IPS DF 4.7 (cell line): ENCODE measurements at regions not wholly inside any gene's neighbourhood (a gene's known extent, or its start where the extent isn't known, plus 50 kb on each side); places are given as distances from the start of the nearest gene placed in this dataset.
"Not testable (repeated sequence)": the region's sequence is repeated elsewhere in the genome, so short reads cannot be mapped to it uniquely, and the experiment has no call there.

ENCODE experiments used
- DNase-seq: peaks from one replicate; pipeline ENCODE4 v3.0.0-alpha.2; 2013; ENCODE audit warnings: low spot score; ENCODE audit errors: extremely low read depth

- DNase-seq = no peak
Observed at GRCh38 chr2:210955591-210955990, 399.2 kb downstream of the CPS1 start.

GRCh38 chr2:210956101-210956500 lies 399.7 kb downstream of the CPS1 start:
- no peak for DNase-seq

GRCh38 chr2:210961249-210961648 lies 404.9 kb downstream of the CPS1 start:
- DNase-seq = no peak

- DNase-seq = no peak
Observed at GRCh38 chr2:210963386-210963785, 407.0 kb downstream of the CPS1 start.

GRCh38 chr2:210964141-210964764 lies 407.9 kb downstream of the CPS1 start:
- DNase-seq = no peak

- DNase-seq = no peak
Observed at GRCh38 chr2:210965472-210965871, 409.1 kb downstream of the CPS1 start.

GRCh38 chr2:210966330-210966729 lies 409.9 kb downstream of the CPS1 start:
- DNase-seq = no peak

GRCh38 chr2:210971431-210971830 lies 415.0 kb downstream of the CPS1 start:
- DNase-seq = no peak

- not testable (repeated sequence) for DNase-seq
Observed at GRCh38 chr2:210986806-210987205, 430.4 kb downstream of the CPS1 start.

GRCh38 chr2:210991107-210991506 lies 434.7 kb downstream of the CPS1 start:
- DNase-seq = no peak

- DNase-seq = no peak
Observed at GRCh38 chr2:210994104-210994503, 437.7 kb downstream of the CPS1 start.

GRCh38 chr2:210997373-210997772 lies 441.0 kb downstream of the CPS1 start:
- DNase-seq = no peak

- DNase-seq = no peak
Observed at GRCh38 chr2:210998334-210998733, 441.9 kb downstream of the CPS1 start.

GRCh38 chr2:211014376-211014775 lies 458.0 kb downstream of the CPS1 start:
- no peak for DNase-seq

- no peak for DNase-seq
Observed at GRCh38 chr2:211014906-211015305, 458.5 kb downstream of the CPS1 start.

GRCh38 chr2:211025089-211025488 lies 468.7 kb downstream of the CPS1 start:
- DNase-seq = not testable (repeated sequence)

GRCh38 chr2:211026109-211026508 lies 469.7 kb downstream of the CPS1 start:
- DNase-seq = no peak

GRCh38 chr2:211027976-211028375 lies 471.6 kb downstream of the CPS1 start:
- DNase-seq = no peak

GRCh38 chr2:211033765-211034164 lies 477.4 kb downstream of the CPS1 start:
- DNase-seq = no peak

- no peak for DNase-seq
Observed at GRCh38 chr2:211035548-211036185, 479.3 kb downstream of the CPS1 start.

- DNase-seq = no peak
Observed at GRCh38 chr2:211045025-211045424, 488.6 kb downstream of the CPS1 start.

GRCh38 chr2:211049321-211050018 lies 493.1 kb downstream of the CPS1 start:
- no peak for DNase-seq

- no peak for DNase-seq
Observed at GRCh38 chr2:211055438-211055837, 499.0 kb downstream of the CPS1 start.
